CD4-positive, alpha-beta memory T cell (primary cell): ENCODE measurements at regions not wholly inside any gene's neighbourhood (a gene's known extent, or its start where the extent isn't known, plus 50 kb on each side); places are given as distances from the start of the nearest gene placed in this dataset.
"Not testable (repeated sequence)": the region's sequence is repeated elsewhere in the genome, so short reads cannot be mapped to it uniquely, and the experiment has no call there.

Experiments
- CTCF ChIA-PET: fragments of 350-600 bp; sonication (Branson Sonifier 250); formaldehyde crosslinking; loops from one replicate; lab custom pipeline; 2021; ENCODE audit warnings: inconsistent platforms; ENCODE audit not compliant: partially characterized antibody; lab: Charles Lee
- POLR2A ChIA-PET: fragments of 350-600 bp; sonication (Branson Sonifier 250); formaldehyde crosslinking; loops from one replicate; lab custom pipeline; 2021; ENCODE audit not compliant: partially characterized antibody; lab: Charles Lee
- DNase-seq, 5 donors: peaks; one replicate each; pipeline versions ENCODE4 v3.0.0 to v3.0.0-alpha.2; 2020 to 2022; ENCODE audit warnings: mixed read lengths in 1 of 5
- H3K27ac ChIP-seq: one replicate; pipeline ENCODE4 v1.7.0; 2013; ENCODE audit warnings: low read depth, low read length
- H3K27me3 ChIP-seq: 2 replicates; pipeline ENCODE4 v1.7.0; 2013; ENCODE audit warnings: mild to moderate bottlenecking, low read length, moderate library complexity; ENCODE audit not compliant: insufficient read depth
- H3K36me3 ChIP-seq: 2 replicates; pipeline ENCODE4 v1.7.0; 2013; ENCODE audit warnings: mild to moderate bottlenecking, low read length, moderate library complexity; ENCODE audit not compliant: insufficient read depth
- H3K4me1 ChIP-seq: 2 replicates; pipeline ENCODE4 v1.7.0; 2013; ENCODE audit warnings: mild to moderate bottlenecking, low read length, moderate library complexity; ENCODE audit not compliant: insufficient read depth
- H3K4me3 ChIP-seq, 2 donors: one replicate each; pipeline ENCODE4 v1.7.0; 2013; ENCODE audit warnings: low read length in 2 of 2, mild to moderate bottlenecking in 1 of 2
- H3K9me3 ChIP-seq, 2 donors: one replicate each; pipeline ENCODE4 v1.7.0; 2013; ENCODE audit warnings: low read length in 2 of 2, control low read depth in 1 of 2; ENCODE audit not compliant: control insufficient read depth in 1 of 2
- H3K27ac Mint-ChIP-seq, 7 donors: one replicate each; pipeline ENCODE4 v1.8.0; 2020 to 2021; ENCODE audit warnings: mixed read lengths in 7 of 7, mild to moderate bottlenecking in 6 of 7, inconsistent platforms in 3 of 7, moderate library complexity in 3 of 7
- H3K27me3 Mint-ChIP-seq, 2 donors: one replicate each; pipeline ENCODE4 v1.8.0; 2020 to 2021; ENCODE audit warnings: mixed read lengths in 2 of 2
- H3K36me3 Mint-ChIP-seq, 2 donors: one replicate each; pipeline ENCODE4 v1.8.0; 2020 to 2021; ENCODE audit warnings: mixed read lengths in 2 of 2, inconsistent platforms in 1 of 2, mild to moderate bottlenecking in 1 of 2
- H3K4me1 Mint-ChIP-seq, 4 donors: one replicate each; pipeline ENCODE4 v1.8.0; 2020 to 2021; ENCODE audit warnings: mixed read lengths in 4 of 4, mild to moderate bottlenecking in 1 of 4
- H3K4me3 Mint-ChIP-seq, 8 donors: one replicate each; pipeline ENCODE4 v1.8.0; 2020 to 2021; ENCODE audit warnings: mixed read lengths in 8 of 8, mild to moderate bottlenecking in 7 of 8, moderate library complexity in 6 of 8, inconsistent platforms in 3 of 8
- H3K9me3 Mint-ChIP-seq, 8 donors: one replicate each; pipeline ENCODE4 v1.8.0; 2020 to 2021; ENCODE audit warnings: mixed read lengths in 8 of 8, mild to moderate bottlenecking in 5 of 8, inconsistent platforms in 3 of 8, moderate library complexity in 1 of 8
- intact Hi-C: fragments of 100-400 bp; cut with micrococcal nuclease; formaldehyde crosslinking; loops from one replicate; pipeline ENCODE4 v1.15.1; 2023

DNA sequence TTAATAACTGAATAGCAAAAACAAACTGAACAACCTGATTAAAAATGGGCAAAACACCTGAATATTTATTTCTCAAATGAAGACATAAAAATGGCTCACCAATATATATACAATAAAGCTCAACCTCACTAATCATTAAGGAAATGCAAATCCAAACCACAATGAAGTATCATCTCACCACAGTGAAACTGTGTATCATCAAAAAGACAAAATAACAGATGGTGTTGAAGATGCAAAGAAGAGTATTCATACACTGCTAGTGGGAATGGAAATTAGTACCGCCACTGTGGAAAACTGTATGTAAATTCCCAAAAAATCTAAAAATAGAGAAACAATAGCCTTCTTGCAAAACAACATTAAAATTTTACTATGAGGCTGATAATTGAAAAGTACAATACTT is 1660.1 kb upstream of the B3GALT2 start:
- Mint-ChIP-seq H3K4me3 (no peak overlapping the region), H3K36me3 (no peaks in the 10 kb centered on the region), H3K27me3 (no peaks in the 10 kb centered on the region), H3K27ac (no peak overlapping the region), H3K4me1 (no peaks in the 10 kb centered on the region), H3K9me3 (peaks cover 0 to 3% (median 0%) of the 10 kb centered on the region in 8 donors)
- ChIA-PET CTCF (no interaction called here), POLR2A (no interaction called here)
- H3K27ac ChIP-seq: no peak overlapping the region
- no peaks in the 10 kb centered on the region for H3K9me3 ChIP-seq
- H3K36me3 ChIP-seq: no peaks in the 10 kb centered on the region
- DNase-seq: no peak
- H3K4me3 ChIP-seq: no peak overlapping the region
- no peaks in the 10 kb centered on the region for H3K4me1 ChIP-seq
- intact Hi-C loops: no loop called here
- H3K27me3 ChIP-seq: no peaks in the 10 kb centered on the region

DNA sequence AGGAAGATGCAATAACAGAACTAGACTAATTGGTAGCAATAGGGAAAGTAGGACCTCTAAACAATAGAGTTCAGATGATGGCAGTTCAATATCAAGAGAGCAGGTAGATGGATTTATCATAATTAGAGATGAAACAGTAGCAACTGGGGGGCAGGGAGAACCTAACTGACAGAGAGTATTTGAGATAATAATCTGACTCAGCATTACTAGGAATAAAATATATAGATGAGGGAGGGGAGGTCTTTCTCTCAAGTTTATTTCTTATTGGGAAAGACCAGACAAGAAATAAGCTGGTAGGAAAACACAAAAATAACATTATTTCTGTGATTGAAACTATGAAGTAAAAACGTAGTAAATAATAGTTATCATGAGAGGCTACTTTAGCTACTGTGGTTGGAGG is 1656.7 kb upstream of the B3GALT2 start:
- H3K27me3 ChIP-seq: no peaks in the 10 kb centered on the region
- ChIA-PET CTCF (no interaction called here), POLR2A (no interaction called here)
- H3K36me3 ChIP-seq: no peaks in the 10 kb centered on the region
- no peaks in the 10 kb centered on the region for H3K4me1 Mint-ChIP-seq
- DNase-seq: no peak
- H3K36me3 Mint-ChIP-seq: no peaks in the 10 kb centered on the region
- H3K4me1 ChIP-seq: no peaks in the 10 kb centered on the region
- H3K9me3 Mint-ChIP-seq: peaks cover 0 to 3% (median 0%) of the 10 kb centered on the region in 8 donors
- H3K4me3 ChIP-seq: no peak overlapping the region
- no peak overlapping the region for H3K27ac ChIP-seq
- H3K9me3 ChIP-seq: no peaks in the 10 kb centered on the region
- H3K4me3 Mint-ChIP-seq: no peak overlapping the region
- H3K27me3 Mint-ChIP-seq: no peaks in the 10 kb centered on the region
- intact Hi-C loops: no loop called here
- H3K27ac Mint-ChIP-seq: no peak overlapping the region

DNA sequence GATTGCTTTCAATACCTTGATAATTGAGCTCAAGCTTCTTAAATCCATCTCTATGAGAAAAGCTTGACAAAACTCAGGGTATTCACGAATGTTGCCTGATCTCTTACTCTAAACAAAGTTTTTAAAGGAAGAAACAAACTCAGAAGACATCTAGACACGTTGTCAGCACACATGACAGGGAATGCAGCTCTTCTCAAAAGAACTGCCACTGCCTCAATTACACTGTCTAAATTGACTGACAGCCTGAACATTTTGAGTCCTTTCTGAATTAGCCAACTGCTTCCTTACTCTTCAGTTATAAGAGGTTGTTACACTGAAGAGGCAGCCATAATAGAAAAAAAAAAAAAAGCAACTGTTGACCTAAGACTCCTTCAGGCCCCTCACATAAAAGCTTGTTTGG is 1646.7 kb upstream of the B3GALT2 start:
- Mint-ChIP-seq H3K9me3 (peaks cover 0 to 5% (median 0%) of the 10 kb centered on the region in 8 donors), H3K4me1 (no peaks in the 10 kb centered on the region), H3K4me3 (no peak overlapping the region), H3K36me3 (no peaks in the 10 kb centered on the region), H3K27me3 (peaks cover 0 to 3% of the 10 kb centered on the region in 2 donors), H3K27ac (no peak overlapping the region)
- ChIA-PET CTCF (no interaction called here), POLR2A (no interaction called here)
- H3K27ac ChIP-seq: no peak overlapping the region
- no peak for DNase-seq
- H3K4me1 ChIP-seq: no peaks in the 10 kb centered on the region
- no peaks in the 10 kb centered on the region for H3K9me3 ChIP-seq
- H3K36me3 ChIP-seq: no peaks in the 10 kb centered on the region
- no peak overlapping the region for H3K4me3 ChIP-seq
- H3K27me3 ChIP-seq: no peaks in the 10 kb centered on the region
- intact Hi-C loops: no loop called here

DNA sequence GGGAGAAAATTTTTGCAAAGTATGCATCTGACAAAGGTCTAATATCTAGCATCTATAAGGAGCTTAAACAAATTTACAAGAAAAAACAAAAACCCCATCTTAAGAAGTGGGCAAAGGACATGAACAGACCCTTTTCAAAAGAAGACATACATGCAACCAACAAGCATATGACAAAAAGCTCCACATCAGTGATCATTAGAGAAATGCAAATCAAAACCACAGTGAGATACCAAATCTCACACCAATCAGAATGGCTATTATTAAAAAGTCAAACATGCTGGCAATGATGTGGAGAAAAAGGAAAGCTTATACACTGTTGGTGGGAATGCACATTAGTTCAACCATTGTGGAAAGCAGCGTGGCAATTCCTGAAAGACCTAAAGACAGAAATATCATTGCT is 1645.2 kb upstream of the B3GALT2 start:
- CTCF ChIA-PET: not testable (repeated sequence)

DNA sequence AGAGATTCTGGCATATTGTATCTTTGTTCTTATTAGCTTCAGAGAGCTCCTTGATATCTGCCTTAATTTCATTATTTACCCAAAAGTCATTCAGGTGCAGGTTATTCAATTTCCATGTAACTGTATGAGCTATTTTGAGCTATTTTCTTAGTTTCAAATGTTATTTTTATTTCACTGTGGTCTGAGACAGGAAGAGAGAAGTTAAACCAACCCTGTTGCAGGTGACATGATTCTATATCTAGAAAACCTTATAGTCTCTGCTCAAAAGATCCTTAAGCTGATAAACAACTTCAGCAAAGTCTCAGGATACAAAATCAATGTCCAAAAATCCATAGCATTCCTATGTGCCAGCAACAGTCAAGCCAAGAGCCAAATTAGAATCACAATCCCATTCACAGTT is 1644.0 kb upstream of the B3GALT2 start:
- intact Hi-C loops: no loop called here
- ChIA-PET POLR2A (no interaction called here), CTCF (no interaction called here)
- Histone ChIP-seq H3K4me1 (no peaks in the 10 kb centered on the region), H3K36me3 (no peaks in the 10 kb centered on the region), H3K4me3 (no peak overlapping the region), H3K9me3 (no peaks in the 10 kb centered on the region), H3K27ac (no peak overlapping the region), H3K27me3 (no peaks in the 10 kb centered on the region)
- no peak for DNase-seq
- Mint-ChIP-seq H3K36me3 (no peaks in the 10 kb centered on the region), H3K27me3 (no peaks in the 10 kb centered on the region), H3K9me3 (peaks cover 0 to 5% (median 0%) of the 10 kb centered on the region in 8 donors), H3K27ac (no peak overlapping the region), H3K4me3 (no peak overlapping the region), H3K4me1 (no peaks in the 10 kb centered on the region)

More for the DNA sequence above, 1645.2 kb upstream of the B3GALT2 start:
- H3K4me3 Mint-ChIP-seq, H3K36me3 Mint-ChIP-seq, H3K27ac Mint-ChIP-seq, H3K27me3 ChIP-seq, H3K27ac ChIP-seq, DNase-seq, H3K9me3 ChIP-seq, H3K27me3 Mint-ChIP-seq, H3K9me3 Mint-ChIP-seq, POLR2A ChIA-PET, H3K4me1 Mint-ChIP-seq, intact Hi-C loops, H3K4me3 ChIP-seq, H3K36me3 ChIP-seq, H3K4me1 ChIP-seq: not testable (repeated sequence)

DNA sequence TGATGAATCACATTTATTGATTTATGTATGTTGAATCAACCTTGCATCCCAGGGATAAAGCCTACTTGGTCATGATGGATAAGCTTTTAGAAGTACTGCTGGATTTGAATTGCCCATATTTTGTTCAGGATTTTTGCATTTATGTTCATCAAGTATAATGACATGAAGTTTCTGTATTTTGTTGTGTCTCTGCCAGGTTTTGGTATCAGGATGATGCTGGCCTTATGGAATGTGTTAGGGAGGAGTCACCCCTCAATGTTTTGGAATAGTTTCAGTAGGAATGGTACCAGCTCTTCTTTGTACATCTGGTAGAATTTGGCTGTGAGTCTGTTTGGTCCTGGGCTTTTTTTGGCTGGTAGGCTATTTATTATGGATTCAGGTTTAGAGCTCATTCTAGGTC is 1643.1 kb upstream of the B3GALT2 start:
- intact Hi-C loops: no loop called here
- no peaks in the 10 kb centered on the region for H3K27me3 Mint-ChIP-seq
- H3K27ac ChIP-seq: no peak overlapping the region

DNA sequence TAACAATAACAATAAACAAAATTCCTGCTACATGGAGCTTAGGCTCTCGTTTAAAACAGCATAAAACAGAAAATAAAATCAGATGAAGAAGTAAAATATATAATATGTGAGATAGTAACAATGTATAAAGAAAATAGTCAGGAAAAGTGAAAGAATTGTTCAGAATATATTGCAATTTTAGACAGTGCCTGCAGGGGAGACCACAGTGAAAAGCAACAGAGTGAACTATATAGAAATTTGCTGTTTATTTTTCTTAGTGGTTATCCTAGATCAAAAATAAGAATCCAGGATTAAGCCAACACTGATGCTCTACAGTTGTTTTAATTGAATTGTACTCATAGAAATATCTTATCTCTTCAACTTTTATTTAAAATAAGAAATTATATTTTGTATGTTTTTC is 1639.0 kb upstream of the B3GALT2 start:
- Histone ChIP-seq H3K9me3 (no peaks in the 10 kb centered on the region), H3K27me3 (no peaks in the 10 kb centered on the region), H3K4me3 (no peak overlapping the region), H3K4me1 (no peaks in the 10 kb centered on the region), H3K36me3 (no peaks in the 10 kb centered on the region), H3K27ac (no peak overlapping the region)
- CTCF ChIA-PET: no interaction called here
- POLR2A ChIA-PET: no interaction called here
- Mint-ChIP-seq H3K4me1 (no peaks in the 10 kb centered on the region), H3K36me3 (no peaks in the 10 kb centered on the region), H3K4me3 (no peak overlapping the region), H3K27me3 (no peaks in the 10 kb centered on the region), H3K9me3 (peaks cover 0 to 4% (median 0%) of the 10 kb centered on the region in 8 donors), H3K27ac (no peak overlapping the region)
- intact Hi-C loops: no loop called here
- no peak for DNase-seq

More for the DNA sequence above, 1643.1 kb upstream of the B3GALT2 start:
- Mint-ChIP-seq H3K27ac (no peak overlapping the region), H3K4me1 (no peaks in the 10 kb centered on the region), H3K4me3 (no peak overlapping the region), H3K36me3 (no peaks in the 10 kb centered on the region), H3K9me3 (peaks cover 0 to 5% (median 0%) of the 10 kb centered on the region in 8 donors)
- no peak for DNase-seq
- no peaks in the 10 kb centered on the region for H3K27me3 ChIP-seq
- H3K9me3 ChIP-seq: no peaks in the 10 kb centered on the region
- CTCF ChIA-PET: no interaction called here
- no peak overlapping the region for H3K4me3 ChIP-seq
- no peaks in the 10 kb centered on the region for H3K36me3 ChIP-seq
- H3K4me1 ChIP-seq: no peaks in the 10 kb centered on the region
- POLR2A ChIA-PET: no interaction called here

DNA sequence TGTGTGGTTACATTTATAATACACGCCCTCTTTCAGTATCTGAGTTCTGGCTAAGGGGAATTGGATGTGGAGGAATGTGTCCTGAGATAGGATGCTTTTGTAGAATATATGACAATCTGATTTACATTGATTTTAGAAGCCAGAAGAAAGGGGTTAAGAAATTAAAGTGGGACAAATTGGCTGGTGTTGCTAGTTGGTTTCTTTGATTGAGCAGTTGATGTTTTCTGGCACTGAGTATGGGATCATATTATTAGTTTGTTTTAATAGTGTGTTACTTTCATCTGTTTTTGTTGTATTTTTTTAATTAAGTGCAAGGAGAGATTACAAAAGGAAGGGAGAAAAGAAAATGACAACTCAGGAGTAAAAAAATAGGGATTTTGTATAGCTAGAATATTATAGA is 1634.7 kb upstream of the B3GALT2 start:
- H3K27ac ChIP-seq: no peak overlapping the region
- POLR2A ChIA-PET: no interaction called here
- Mint-ChIP-seq H3K4me3 (no peak overlapping the region), H3K36me3 (no peaks in the 10 kb centered on the region), H3K27me3 (no peaks in the 10 kb centered on the region), H3K4me1 (no peaks in the 10 kb centered on the region), H3K27ac (no peak overlapping the region), H3K9me3 (no peaks in the 10 kb centered on the region)
- intact Hi-C loops: no loop called here
- H3K4me1 ChIP-seq: no peaks in the 10 kb centered on the region
- H3K36me3 ChIP-seq: no peaks in the 10 kb centered on the region
- DNase-seq: no peak
- H3K27me3 ChIP-seq: no peaks in the 10 kb centered on the region
- CTCF ChIA-PET: no interaction called here
- no peaks in the 10 kb centered on the region for H3K9me3 ChIP-seq
- H3K4me3 ChIP-seq: no peak overlapping the region
